GM13977 (cell line): ENCODE measurements at regions not wholly inside any gene's neighbourhood (a gene's known extent, or its start where the extent isn't known, plus 50 kb on each side); places are given as distances from the start of the nearest gene placed in this dataset.

Experiments used
- DNase-seq: peaks from one replicate; pipeline ENCODE4 v3.0.0; 2012; ENCODE audit warnings: low spot score
- CTCF ChIP-seq: IDR thresholded peaks from 2 replicates; pipeline ENCODE4 v1.5.1; 2012; ENCODE audit warnings: mild to moderate bottlenecking, control low read depth; ENCODE audit not compliant: insufficient read depth; ENCODE audit errors: extremely low read depth, missing control alignments
- in situ Hi-C: fragments of 300-500 bp; cut with MboI; formaldehyde crosslinking; loops from one replicate; pipeline ENCODE4 v1.12.0; 2022; ENCODE audit warnings: low sequenced_read_pairs, low pct_unique_long_range_greater_than_20kb, mixed read lengths, inconsistent platforms; ENCODE audit not compliant: unreplicated experiment

GRCh38 chr3:109952924-109953323 is 615.6 kb upstream of the DPPA4 start:
- in situ Hi-C loops: no loop called here
- no peak for TF ChIP-seq CTCF
- DNase-seq: no peak

- no peak for TF ChIP-seq CTCF
- no peak for DNase-seq
- in situ Hi-C loops: no loop called here
These were observed 626.5 kb upstream of the DPPA4 start for GRCh38 chr3:109963831-109964230.

- no peak for TF ChIP-seq CTCF
- in situ Hi-C loops: no loop called here
- no peak for DNase-seq
These were observed 636.4 kb upstream of the DPPA4 start for GRCh38 chr3:109973733-109974132.

- TF ChIP-seq CTCF: no peak
- in situ Hi-C loops: no loop called here
- DNase-seq: no peak
These were observed 640.6 kb upstream of the DPPA4 start for GRCh38 chr3:109977897-109978296.

GRCh38 chr3:109982201-109982600 is 644.9 kb upstream of the DPPA4 start:
- no peak for TF ChIP-seq CTCF
- in situ Hi-C loops: no loop called here
- DNase-seq: no peak

GRCh38 chr3:109984976-109985375 is 647.6 kb upstream of the DPPA4 start:
- TF ChIP-seq CTCF: no peak
- in situ Hi-C loops: no loop called here
- no peak for DNase-seq
